ENCODE measurements at regions not wholly inside any gene's neighbourhood (a gene's known extent, or its start where the extent isn't known, plus 50 kb on each side); places are given as distances from the start of the nearest gene placed in this dataset.

- TF ChIP-seq POLR2AphosphoS5 (IDR thresholded peaks at IDR 0.05; ENCODE audit: borderline replicate concordance, low read depth, low read length) (no peak), EZH2 (IDR thresholded peaks at IDR 0.05) (no peak)
These were observed 310.0 kb downstream of the CBLN1 start for GRCh38 chr16:48971571-48972077.
